ENCODE measurements at regions not wholly inside any gene's neighbourhood (a gene's known extent, or its start where the extent isn't known, plus 50 kb on each side); places are given as distances from the start of the nearest gene placed in this dataset.

GRCh38 chr6:168214586-168215104 lies 104.9 kb downstream of the DACT2 start:
- ChIA-PET POLR2A (no interaction called here), CTCF (no interaction called here)

- CTCF ChIA-PET: no interaction called here
- POLR2A ChIA-PET: no interaction called here
These were observed 106.5 kb downstream of the DACT2 start for GRCh38 chr6:168213121-168213524.

GRCh38 chr6:168212362-168212761 lies 107.2 kb downstream of the DACT2 start:
- POLR2A ChIA-PET: no interaction called here
- CTCF ChIA-PET: no interaction called here

GRCh38 chr6:168211681-168212080 lies 107.9 kb downstream of the DACT2 start:
- POLR2A ChIA-PET: no interaction called here
- CTCF ChIA-PET: no interaction called here

GRCh38 chr6:168210239-168211105 lies 109.1 kb downstream of the DACT2 start:
- ChIA-PET POLR2A (no interaction called here), CTCF (no interaction called here)

- CTCF ChIA-PET: no interaction called here
- POLR2A ChIA-PET: no interaction called here
These were observed 110.2 kb downstream of the DACT2 start for GRCh38 chr6:168209420-168209819.

- ChIA-PET CTCF (no interaction called here), POLR2A (no interaction called here)
These were observed 110.7 kb downstream of the DACT2 start for GRCh38 chr6:168208854-168209253.

- CTCF ChIA-PET: interaction anchor here (0.7 kb wide), 1 partner anchor 10 kb away, joined by 3 read pairs; no protein-coding TSS in a partner anchor
- POLR2A ChIA-PET: no interaction called here
These were observed 111.2 kb downstream of the DACT2 start for GRCh38 chr6:168208402-168208801.

GRCh38 chr6:168207421-168208175 lies 112.0 kb downstream of the DACT2 start:
- ChIA-PET POLR2A (no interaction called here), CTCF (no interaction called here)

GRCh38 chr6:168206661-168207274 lies 112.8 kb downstream of the DACT2 start:
- ChIA-PET POLR2A (no interaction called here), CTCF (no interaction called here)

GRCh38 chr6:168206186-168206585 lies 113.4 kb downstream of the DACT2 start:
- ChIA-PET POLR2A (no interaction called here), CTCF (no interaction called here)

GRCh38 chr6:168201799-168202198 lies 117.8 kb downstream of the DACT2 start:
- ChIA-PET POLR2A (no interaction called here), CTCF (no interaction called here)

GRCh38 chr6:168201383-168201782 lies 118.2 kb downstream of the DACT2 start:
- ChIA-PET CTCF (no interaction called here), POLR2A (no interaction called here)

- CTCF ChIA-PET: no interaction called here
- POLR2A ChIA-PET: no interaction called here
These were observed 118.9 kb downstream of the DACT2 start for GRCh38 chr6:168200571-168201134.

- ChIA-PET POLR2A (no interaction called here), CTCF (interaction anchor here (0.6 kb wide), 1 partner anchor 10 kb away, joined by 3 read pairs; no protein-coding TSS in a partner anchor)
These were observed 119.5 kb upstream of the FRMD1 start for GRCh38 chr6:168198302-168199180.

GRCh38 chr6:168197636-168198301 lies 118.8 kb upstream of the FRMD1 start:
- ChIA-PET POLR2A (no interaction called here), CTCF (interaction anchor here (0.6 kb wide), 1 partner anchor 11 kb away, joined by 3 read pairs; no protein-coding TSS in a partner anchor)

- ChIA-PET POLR2A (no interaction called here), CTCF (no interaction called here)
These were observed 118.0 kb upstream of the FRMD1 start for GRCh38 chr6:168196881-168197635.

GRCh38 chr6:168196385-168196860 lies 117.4 kb upstream of the FRMD1 start:
- ChIA-PET POLR2A (no interaction called here), CTCF (no interaction called here)
